Mesenchymal stem cell (in vitro differentiated cells and primary cell): ENCODE measurements at regions not wholly inside any gene's neighbourhood (a gene's known extent, or its start where the extent isn't known, plus 50 kb on each side); places are given as distances from the start of the nearest gene placed in this dataset.

Experiments used
- DNase-seq: peaks from one replicate; pipeline ENCODE4 v3.0.0-alpha.2; 2013
- H2AFZ ChIP-seq: one replicate; pipeline ENCODE4 v1.6.1; 2013; ENCODE audit warnings: low read depth, mild to moderate bottlenecking, control low read depth, inconsistent platforms, low read length, moderate library complexity
- H2AK5ac ChIP-seq: 2 replicates; pipeline ENCODE4 v1.6.1; 2013; ENCODE audit warnings: low read length, moderate library complexity, mild to moderate bottlenecking, inconsistent platforms; ENCODE audit not compliant: severe bottlenecking
- H2BK120ac ChIP-seq: one replicate; pipeline ENCODE4 v1.6.1; 2013; ENCODE audit warnings: low read depth, mild to moderate bottlenecking, inconsistent platforms, low read length, moderate library complexity
- H2BK12ac ChIP-seq, 2 experiments: one replicate each; pipeline ENCODE4 v1.6.1; 2013; ENCODE audit warnings: inconsistent platforms in 2 of 2, low read length in 2 of 2, mild to moderate bottlenecking in 2 of 2, moderate library complexity in 2 of 2, control low read depth in 1 of 2
- H2BK15ac ChIP-seq: one replicate; pipeline ENCODE4 v1.6.1; 2013; ENCODE audit warnings: mild to moderate bottlenecking, low read depth, inconsistent platforms; ENCODE audit not compliant: poor library complexity, severe bottlenecking
- H2BK5ac ChIP-seq: 2 replicates; pipeline ENCODE4 v1.6.1; 2013; ENCODE audit warnings: low read depth, mild to moderate bottlenecking, low read length, control low read depth, inconsistent platforms; ENCODE audit not compliant: poor library complexity, severe bottlenecking
- H3K14ac ChIP-seq, 2 experiments: one replicate each; pipeline ENCODE4 v1.6.1; 2013; ENCODE audit warnings: inconsistent platforms in 2 of 2, low read length in 2 of 2, control low read depth in 1 of 2, mild to moderate bottlenecking in 1 of 2, moderate library complexity in 1 of 2
- H3K18ac ChIP-seq, 2 experiments: one replicate each; pipeline ENCODE4 v1.6.1; 2013; ENCODE audit warnings: inconsistent platforms in 2 of 2, low read length in 2 of 2, control low read depth in 1 of 2, low read depth in 1 of 2, mild to moderate bottlenecking in 1 of 2
- H3K23ac ChIP-seq, 2 experiments: one replicate each; pipeline ENCODE4 v1.6.1; 2013; ENCODE audit warnings: inconsistent platforms in 2 of 2, low read length in 2 of 2, mild to moderate bottlenecking in 2 of 2, moderate library complexity in 2 of 2, control low read depth in 1 of 2
- H3K27ac ChIP-seq: 2 replicates; pipeline ENCODE4 v1.5.1; 2013; ENCODE audit warnings: mild to moderate bottlenecking, moderate library complexity, low read length, control low read depth, inconsistent platforms; ENCODE audit not compliant: poor library complexity, severe bottlenecking
- H3K27me3 ChIP-seq, 2 experiments: 2 replicates each; pipeline versions ENCODE4 v1.6.1 to v1.7.0; 2013; ENCODE audit warnings: low read length in 2 of 2, mild to moderate bottlenecking in 2 of 2, moderate library complexity in 2 of 2, control low read depth in 1 of 2, inconsistent platforms in 1 of 2; ENCODE audit not compliant: control insufficient read depth in 1 of 2, insufficient read depth in 1 of 2
- H3K36me3 ChIP-seq, 2 experiments: 2 replicates each; pipeline versions ENCODE4 v1.6.1 to v1.7.0; 2013; ENCODE audit warnings: low read length in 2 of 2, control low read depth in 1 of 2, inconsistent platforms in 1 of 2, low read depth in 1 of 2, mild to moderate bottlenecking in 1 of 2; ENCODE audit not compliant: insufficient read depth in 2 of 2, control insufficient read depth in 1 of 2
- H3K4ac ChIP-seq, 2 experiments: one replicate each; pipeline ENCODE4 v1.6.1; 2013; ENCODE audit warnings: inconsistent platforms in 2 of 2, low read length in 2 of 2, mild to moderate bottlenecking in 2 of 2, moderate library complexity in 2 of 2, control low read depth in 1 of 2, low read depth in 1 of 2
- H3K4me1 ChIP-seq: 2 replicates; pipeline ENCODE4 v1.6.1; 2013; ENCODE audit warnings: low read depth, low read length, control low read depth; ENCODE audit not compliant: control insufficient read depth, insufficient read depth
- H3K4me2 ChIP-seq: 2 replicates; pipeline ENCODE4 v1.6.1; 2013; ENCODE audit warnings: low read length, mild to moderate bottlenecking, inconsistent platforms; ENCODE audit not compliant: poor library complexity, severe bottlenecking
- H3K4me3 ChIP-seq, 2 experiments: 2 replicates each; pipeline versions ENCODE4 v1.5.1 to v1.7.0; 2013; ENCODE audit warnings: low read length in 2 of 2, mild to moderate bottlenecking in 2 of 2, control low read depth in 1 of 2, low read depth in 1 of 2; ENCODE audit not compliant: insufficient read depth in 1 of 2
- H3K79me1 ChIP-seq: replicated peaks from 2 replicates; pipeline ENCODE4 v1.6.1; 2013; ENCODE audit warnings: mild to moderate bottlenecking, control low read depth, low read length, inconsistent platforms; ENCODE audit not compliant: poor library complexity, severe bottlenecking
- H3K9ac ChIP-seq: 2 replicates; pipeline ENCODE4 v1.7.0; 2013; ENCODE audit warnings: mild to moderate bottlenecking, low read length, moderate library complexity
- H3K9me3 ChIP-seq: 2 replicates; pipeline ENCODE4 v1.7.0; 2013; ENCODE audit warnings: mild to moderate bottlenecking, low read length; ENCODE audit not compliant: control insufficient read depth
- H4K8ac ChIP-seq: one replicate; pipeline ENCODE4 v1.6.1; 2013; ENCODE audit warnings: inconsistent platforms, mild to moderate bottlenecking, low read length, moderate library complexity
- H4K91ac ChIP-seq: one replicate; pipeline ENCODE4 v1.6.1; 2013; ENCODE audit warnings: mild to moderate bottlenecking, low read length, inconsistent platforms
- WGBS: methylation state at CpG from one replicate; pipeline ENCODE4 v1.1.7; 2013; ENCODE audit warnings: mixed read lengths; 5-methylcytosine and 5-hydroxymethylcytosine counted together

GRCh38 chr18:75828379-75828778, 400.9 kb upstream of the SMIM21 start:
- no peak overlapping the region for H2BK120ac ChIP-seq
- no peak overlapping the region for H3K4me3 ChIP-seq
- H2AK5ac ChIP-seq, result no peak overlapping the region
- H2BK15ac ChIP-seq, result no peak overlapping the region
- no peak for DNase-seq
- no peaks in the 10 kb centered on the region for H3K4me1 ChIP-seq
- no peaks in the 10 kb centered on the region for H3K79me1 ChIP-seq
- 77% methylated on average over 4 of the region's 4 CpGs for WGBS
- H3K9ac ChIP-seq, result no peak overlapping the region
- H2AFZ ChIP-seq, result no peak overlapping the region
- no peak overlapping the region for H2BK12ac ChIP-seq
- no peak overlapping the region for H4K91ac ChIP-seq
- no peak overlapping the region for H2BK5ac ChIP-seq
- no peaks in the 10 kb centered on the region for H3K27me3 ChIP-seq
- no peak overlapping the region for H3K18ac ChIP-seq
- H4K8ac ChIP-seq, result no peak overlapping the region
- H3K23ac ChIP-seq, result no peak overlapping the region
- H3K36me3 ChIP-seq, result no peaks in the 10 kb centered on the region
- no peak overlapping the region for H3K27ac ChIP-seq
- no peak overlapping the region for H3K4me2 ChIP-seq
- no peak overlapping the region for H3K4ac ChIP-seq
- no peak overlapping the region for H3K14ac ChIP-seq
- no peaks in the 10 kb centered on the region for H3K9me3 ChIP-seq

GRCh38 chr18:75827751-75828287, 400.3 kb upstream of the SMIM21 start:
- WGBS, result 37% methylated on average over 7 of the region's 7 CpGs
- Histone ChIP-seq H3K27ac (no peak overlapping the region), H3K23ac (no peak overlapping the region)

GRCh38 chr18:75824661-75825060, 397.2 kb upstream of the SMIM21 start:
- Histone ChIP-seq H3K14ac (no peak overlapping the region), H4K91ac (no peak overlapping the region), H2BK5ac (no peak overlapping the region), H3K9ac (no peak overlapping the region), H3K9me3 (no peaks in the 10 kb centered on the region), H2BK120ac (no peak overlapping the region), H3K4me1 (no peaks in the 10 kb centered on the region), H3K79me1 (no peaks in the 10 kb centered on the region), H3K27ac (no peak overlapping the region), H4K8ac (no peak overlapping the region), H2BK12ac (no peak overlapping the region), H3K23ac (no peak overlapping the region), H2BK15ac (no peak overlapping the region), H3K4me2 (no peak overlapping the region), H2AFZ (no peak overlapping the region), H2AK5ac (no peak overlapping the region), H3K4ac (no peak overlapping the region), H3K18ac (no peak overlapping the region), H3K27me3 (no peaks in the 10 kb centered on the region), H3K36me3 (no peaks in the 10 kb centered on the region), H3K4me3 (no peak overlapping the region)
- no peak for DNase-seq
- WGBS, result 84% methylated on average over 3 of the region's 3 CpGs

More at GRCh38 chr18:75827751-75828287, 400.3 kb upstream of the SMIM21 start:
- Histone ChIP-seq H2BK15ac (no peak overlapping the region), H2AFZ (no peak overlapping the region), H3K36me3 (no peaks in the 10 kb centered on the region), H3K79me1 (no peaks in the 10 kb centered on the region), H3K4me2 (no peak overlapping the region), H3K14ac (no peak overlapping the region), H3K9me3 (no peaks in the 10 kb centered on the region), H2BK5ac (no peak overlapping the region), H3K9ac (no peak overlapping the region), H4K91ac (no peak overlapping the region), H2BK120ac (no peak overlapping the region), H3K4me3 (no peak overlapping the region), H2AK5ac (no peak overlapping the region), H2BK12ac (no peak overlapping the region), H3K18ac (no peak overlapping the region), H3K4me1 (no peaks in the 10 kb centered on the region), H4K8ac (no peak overlapping the region), H3K4ac (no peak overlapping the region), H3K27me3 (no peaks in the 10 kb centered on the region)
- peak; percentile 8 for DNase-seq

- H2BK120ac ChIP-seq, result no peak overlapping the region
- no peak overlapping the region for H3K4me3 ChIP-seq
- H4K8ac ChIP-seq, result no peak overlapping the region
- H3K36me3 ChIP-seq, result no peaks in the 10 kb centered on the region
- H4K91ac ChIP-seq, result no peak overlapping the region
- no peak overlapping the region for H2AK5ac ChIP-seq
- 10% methylated on average over 2 of the region's 2 CpGs for WGBS
- no peaks in the 10 kb centered on the region for H3K79me1 ChIP-seq
- H2BK5ac ChIP-seq, result no peak overlapping the region
- H3K9ac ChIP-seq, result no peak overlapping the region
- no peak overlapping the region for H2AFZ ChIP-seq
- no peak overlapping the region for H2BK12ac ChIP-seq
- H3K23ac ChIP-seq, result no peak overlapping the region
- no peak overlapping the region for H3K14ac ChIP-seq
- H3K27me3 ChIP-seq, result no peaks in the 10 kb centered on the region
- no peaks in the 10 kb centered on the region for H3K9me3 ChIP-seq
- no peak overlapping the region for H2BK15ac ChIP-seq
- no peaks in the 10 kb centered on the region for H3K4me1 ChIP-seq
- H3K27ac ChIP-seq, result no peak overlapping the region
- DNase-seq, result no peak
- H3K18ac ChIP-seq, result no peak overlapping the region
- no peak overlapping the region for H3K4ac ChIP-seq
- H3K4me2 ChIP-seq, result no peak overlapping the region
Measured at GRCh38 chr18:75823471-75823870, 396.0 kb upstream of the SMIM21 start.
